D721Med (cell line): ENCODE measurements at regions not wholly inside any gene's neighbourhood (a gene's known extent, or its start where the extent isn't known, plus 50 kb on each side); places are given as distances from the start of the nearest gene placed in this dataset.

Experiments
- DNase-seq: peaks from one replicate; pipeline ENCODE4 v3.0.0; 2011; ENCODE audit warnings: low spot score; ENCODE audit not compliant: insufficient read length
- FAIRE-seq: peaks from 2 replicates; lab custom pipeline; 2011; peaks lifted over from hg19 to GRCh38; lab: Jason Lieb, UNC
- TF ChIP-seq, protein P1 (sequence below): IDR thresholded peaks from 2 replicates; pipeline ENCODE4 v1.5.1; 2012; ENCODE audit warnings: mild to moderate bottlenecking, control low read depth; ENCODE audit not compliant: insufficient read depth; ENCODE audit errors: missing control alignments

DNA sequence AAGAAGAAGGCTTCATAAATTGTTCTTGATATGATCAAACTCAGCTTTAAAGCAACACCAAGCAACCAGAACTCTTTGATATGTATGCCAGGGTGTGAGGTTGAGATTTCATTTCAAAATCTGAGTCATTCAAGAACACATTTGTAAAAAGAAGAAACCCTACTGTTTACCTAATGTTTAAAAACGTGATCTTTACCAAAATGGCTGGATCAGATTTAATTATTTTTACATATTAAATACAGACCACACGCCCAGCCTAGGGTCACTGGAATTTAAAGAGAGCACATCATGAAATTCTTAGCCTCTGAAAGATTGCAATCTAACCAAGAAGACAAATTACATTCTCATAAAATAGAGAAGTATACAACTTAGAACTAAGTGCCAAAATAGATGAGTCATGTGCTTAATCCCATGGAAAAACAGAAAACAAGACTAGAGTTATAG lies 206.8 kb upstream of the SMLR1 start:
- TF ChIP-seq, protein P1, sequence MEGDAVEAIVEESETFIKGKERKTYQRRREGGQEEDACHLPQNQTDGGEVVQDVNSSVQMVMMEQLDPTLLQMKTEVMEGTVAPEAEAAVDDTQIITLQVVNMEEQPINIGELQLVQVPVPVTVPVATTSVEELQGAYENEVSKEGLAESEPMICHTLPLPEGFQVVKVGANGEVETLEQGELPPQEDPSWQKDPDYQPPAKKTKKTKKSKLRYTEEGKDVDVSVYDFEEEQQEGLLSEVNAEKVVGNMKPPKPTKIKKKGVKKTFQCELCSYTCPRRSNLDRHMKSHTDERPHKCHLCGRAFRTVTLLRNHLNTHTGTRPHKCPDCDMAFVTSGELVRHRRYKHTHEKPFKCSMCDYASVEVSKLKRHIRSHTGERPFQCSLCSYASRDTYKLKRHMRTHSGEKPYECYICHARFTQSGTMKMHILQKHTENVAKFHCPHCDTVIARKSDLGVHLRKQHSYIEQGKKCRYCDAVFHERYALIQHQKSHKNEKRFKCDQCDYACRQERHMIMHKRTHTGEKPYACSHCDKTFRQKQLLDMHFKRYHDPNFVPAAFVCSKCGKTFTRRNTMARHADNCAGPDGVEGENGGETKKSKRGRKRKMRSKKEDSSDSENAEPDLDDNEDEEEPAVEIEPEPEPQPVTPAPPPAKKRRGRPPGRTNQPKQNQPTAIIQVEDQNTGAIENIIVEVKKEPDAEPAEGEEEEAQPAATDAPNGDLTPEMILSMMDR = no peak
- FAIRE-seq = no peak

DNA sequence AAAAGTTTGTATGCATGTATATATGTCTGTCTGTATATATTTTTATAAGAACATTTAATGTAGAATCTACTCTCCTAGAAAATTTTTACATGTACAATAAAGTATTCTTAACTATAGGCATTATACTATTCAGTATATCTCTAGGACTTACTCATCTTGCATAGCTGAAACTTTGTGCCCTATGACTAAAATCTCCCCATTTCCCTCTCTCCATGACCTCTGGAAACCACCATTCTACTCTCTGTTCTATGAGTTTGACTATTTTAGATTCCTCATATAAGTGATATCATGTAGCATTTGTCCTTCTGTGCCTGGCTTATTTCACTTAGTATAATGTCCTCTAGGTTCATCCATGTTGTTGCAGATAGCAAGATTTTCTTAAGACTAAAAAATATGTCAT lies 205.1 kb upstream of the SMLR1 start:
- FAIRE-seq (no peak), DNase-seq (no peak)
- TF ChIP-seq, protein P1 = no peak

More for the DNA sequence above, 206.8 kb upstream of the SMLR1 start:
- no peak for DNase-seq

DNA sequence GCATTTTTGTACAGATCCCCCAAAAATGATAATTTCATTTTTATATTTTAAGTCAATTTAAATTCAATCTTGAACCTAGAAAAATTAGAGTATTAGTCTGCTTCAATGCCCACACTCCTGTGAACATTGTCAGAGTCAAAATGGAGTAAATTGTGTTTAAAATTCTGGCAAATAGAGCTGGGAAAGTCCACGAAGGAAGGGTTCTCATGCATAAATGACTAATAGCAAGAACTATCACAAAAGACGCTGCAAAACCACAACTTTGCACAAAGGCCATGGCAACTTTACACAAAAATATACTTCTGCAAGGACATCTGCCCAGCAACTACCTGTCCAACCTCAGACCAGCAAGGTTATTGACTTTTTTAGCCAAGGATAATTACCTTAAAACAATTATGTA lies 203.2 kb upstream of the SMLR1 start:
- TF ChIP-seq, protein P1 = no peak
- FAIRE-seq = no peak

DNA sequence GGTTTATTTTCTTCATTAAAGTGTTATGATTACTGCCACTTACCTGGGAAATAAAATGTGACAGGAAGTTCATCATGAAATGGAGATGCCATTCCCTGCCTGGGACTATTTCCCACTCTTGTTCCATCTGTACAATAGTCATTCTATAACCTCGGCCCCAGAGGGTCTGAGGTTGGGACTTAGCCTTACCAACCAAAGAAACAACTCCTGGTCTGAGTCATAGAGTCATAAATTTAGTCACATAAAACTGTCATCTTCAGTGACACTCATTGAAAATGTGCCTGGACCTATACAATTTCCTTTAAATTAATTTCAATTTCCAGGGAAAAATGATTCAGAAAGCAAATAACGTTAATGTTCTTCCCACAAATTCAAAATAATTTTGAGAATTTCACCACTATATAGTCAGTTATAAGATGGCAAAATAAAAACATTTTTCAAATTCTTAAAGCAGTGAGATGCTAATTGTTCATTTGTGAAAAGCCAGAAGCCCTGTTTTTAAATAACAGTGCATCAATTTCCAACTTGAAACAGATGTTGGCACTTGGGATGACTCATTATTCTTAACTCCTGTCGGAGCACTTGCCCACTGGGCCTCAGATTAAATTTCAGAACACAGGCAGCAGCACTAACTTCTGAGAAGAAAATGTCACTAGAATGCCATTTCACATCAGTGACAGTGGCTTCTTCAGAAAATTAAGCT lies 201.2 kb upstream of the SMLR1 start:
- FAIRE-seq (no peak), DNase-seq (no peak)
- TF ChIP-seq, protein P1 = no peak

More for the DNA sequence above, 203.2 kb upstream of the SMLR1 start:
- DNase-seq = no peak

DNA sequence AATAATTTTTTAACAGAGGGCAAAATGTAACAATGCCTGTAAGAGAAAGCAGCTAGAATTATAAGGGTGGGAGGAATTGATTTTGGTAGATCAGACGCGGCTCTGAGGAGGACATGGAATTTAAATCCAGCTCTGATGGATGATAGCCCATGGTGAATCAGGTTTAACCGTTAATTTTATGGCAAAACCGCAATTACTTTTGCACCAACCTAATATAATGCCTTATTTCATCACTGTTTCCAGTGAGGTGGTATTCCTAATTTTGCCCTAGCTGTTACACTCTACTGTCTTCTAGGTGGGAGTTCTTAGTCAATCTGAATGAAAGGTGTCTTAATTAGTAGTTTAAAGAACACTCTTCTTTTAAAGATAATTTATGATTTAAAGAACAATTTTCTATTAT lies 198.3 kb upstream of the SMLR1 start:
- DNase-seq = no peak
- FAIRE-seq = no peak
- TF ChIP-seq, protein P1 = no peak

DNA sequence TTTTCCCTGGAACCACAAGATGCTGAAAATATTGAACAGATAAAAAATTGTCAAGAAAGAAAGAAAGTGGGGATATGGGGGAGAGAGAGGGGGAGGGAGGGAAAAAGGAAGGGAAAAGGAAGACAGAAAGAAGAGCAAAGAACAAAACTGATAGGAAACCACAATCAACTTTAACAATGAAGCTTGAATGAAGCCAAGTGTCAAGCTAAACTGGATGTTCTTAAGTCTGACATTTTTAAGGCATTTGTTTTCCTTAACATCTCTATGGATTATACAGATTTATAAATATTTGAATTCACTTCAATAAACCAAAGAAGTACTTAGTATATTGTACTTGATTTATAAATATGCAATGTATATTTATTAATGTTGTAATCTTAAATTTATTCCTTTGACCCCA lies 197.6 kb upstream of the SMLR1 start:
- DNase-seq (no peak), FAIRE-seq (no peak)
- TF ChIP-seq, protein P1 = no peak

DNA sequence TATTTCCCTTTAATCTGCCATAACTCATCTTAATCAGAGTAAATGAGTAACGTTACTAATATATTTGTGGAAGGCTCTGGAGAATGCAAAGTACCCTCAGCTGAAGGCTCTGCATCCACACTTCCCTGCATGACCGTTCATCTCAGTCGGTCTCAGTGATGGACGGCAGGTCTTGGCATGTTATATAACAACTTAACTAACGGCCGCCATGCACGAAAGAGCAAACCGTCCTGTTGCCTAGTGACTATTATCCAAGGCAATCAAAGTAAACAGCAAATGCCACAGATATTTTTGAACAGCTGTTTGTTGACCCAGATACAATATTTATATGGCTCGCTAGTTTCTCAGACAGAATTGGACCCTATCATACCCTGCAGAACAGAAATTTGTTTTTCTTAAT lies 194.9 kb upstream of the SMLR1 start:
- no peak for DNase-seq
- FAIRE-seq = no peak
- TF ChIP-seq, protein P1 = no peak
